Panc1 (cell line): ENCODE measurements at regions not wholly inside any gene's neighbourhood (a gene's known extent, or its start where the extent isn't known, plus 50 kb on each side); places are given as distances from the start of the nearest gene placed in this dataset.

ENCODE experiments used
- ATAC-seq: fragments of 200-7000 bp; cut with Tn5 transposase; 2 replicates; pipeline ENCODE4 v1.9.1; 2020; ENCODE audit warnings: mild to moderate bottlenecking, moderate library complexity
- BruUV-seq: library from RNA; stranded (reverse); fragments of 400-500 nt; replicated peaks from 2 replicates; lab custom pipeline; 2021; lab: Mats Ljungman, UMichigan
- CTCF ChIA-PET: fragments of 300-600 bp; sonication (Branson Sonifier 250); formaldehyde crosslinking; loops from one replicate; lab custom pipeline; 2022; ENCODE audit warnings: antibody characterized with exemption; lab: Charles Lee
- POLR2A ChIA-PET: fragments of 300-600 bp; sonication (Branson Sonifier 250); formaldehyde crosslinking; loops from one replicate; lab custom pipeline; 2022; ENCODE audit warnings: antibody characterized with exemption; lab: Charles Lee
- DNase-seq: peaks from one replicate; pipeline ENCODE4 v3.0.0-alpha.2; 2010; ENCODE audit warnings: low read depth, low spot score
- H3K27ac ChIP-seq: 2 replicates; pipeline ENCODE4 v1.5.1; 2011; ENCODE audit warnings: mild to moderate bottlenecking, low read length, inconsistent platforms
- H3K27me3 ChIP-seq: fragments of 200-500 bp; sonication (Bioruptor generic); 2 replicates; pipeline ENCODE4 v1.6.0; 2014; ENCODE audit warnings: low read length, inconsistent platforms; ENCODE audit not compliant: control insufficient read depth, insufficient read depth
- H3K36me3 ChIP-seq: fragments of 200-500 bp; sonication (Bioruptor generic); 2 replicates; pipeline ENCODE4 v1.5.1; 2014; ENCODE audit warnings: inconsistent platforms, mild to moderate bottlenecking, low read length, moderate library complexity; ENCODE audit not compliant: control insufficient read depth, insufficient read depth
- H3K4me1 ChIP-seq: 2 replicates; pipeline ENCODE4 v1.5.1; 2011; ENCODE audit warnings: inconsistent platforms, mild to moderate bottlenecking, low read length, moderate library complexity; ENCODE audit not compliant: control insufficient read depth, insufficient read depth
- H3K4me3 ChIP-seq, 2 experiments: 2 replicates each; pipeline ENCODE4 v1.5.1; 2011 to 2012; ENCODE audit warnings: low read depth in 2 of 2, low read length in 2 of 2, mild to moderate bottlenecking in 2 of 2, inconsistent platforms in 1 of 2, moderate library complexity in 1 of 2
- H3K9me3 ChIP-seq: fragments of 200-500 bp; sonication (Bioruptor generic); 2 replicates; pipeline ENCODE4 v1.5.1; 2014; ENCODE audit warnings: low read depth, mild to moderate bottlenecking, inconsistent platforms, low read length, moderate library complexity; ENCODE audit not compliant: control insufficient read depth, insufficient read depth
- CTCF ChIP-seq: fragments of 450-650 bp; IDR thresholded peaks from 2 replicates; pipeline ENCODE4 v1.5.1; 2017; ENCODE audit warnings: mild to moderate bottlenecking
- POLR2AphosphoS5 ChIP-seq: IDR thresholded peaks from 2 replicates; pipeline ENCODE4 v1.6.1; 2012; ENCODE audit warnings: mild to moderate bottlenecking, low read depth, low read length, moderate library complexity
- REST ChIP-seq, 2 experiments: IDR thresholded peaks; 2 replicates each; pipeline ENCODE4 v1.6.1; 2011 to 2012; ENCODE audit warnings: low read depth in 2 of 2, control low read depth in 1 of 2, low read length in 1 of 2, mild to moderate bottlenecking in 1 of 2, moderate library complexity in 1 of 2; ENCODE audit not compliant: insufficient read depth in 1 of 2
- SIN3A ChIP-seq: IDR thresholded peaks from 2 replicates; pipeline ENCODE4 v1.6.1; 2012; ENCODE audit warnings: low read depth, mild to moderate bottlenecking, low read length, moderate library complexity, borderline replicate concordance; ENCODE audit not compliant: insufficient read depth
- TCF7L2 ChIP-seq: IDR thresholded peaks from 2 replicates; pipeline ENCODE4 v1.6.1; 2011; ENCODE audit warnings: mild to moderate bottlenecking, low read depth, low read length, inconsistent platforms
- in situ Hi-C: cut with HindIII; loops from 2 replicates; pipeline ENCODE4 v1.10.0; 2016; ENCODE audit warnings: low sequenced_read_pairs, low pct_unique_long_range_greater_than_20kb
- intact Hi-C: fragments of 100-400 bp; cut with micrococcal nuclease; formaldehyde crosslinking; loops from one replicate; pipeline ENCODE4 v1.10.0; 2022; ENCODE audit not compliant: unreplicated experiment

GRCh38 chr3:177527182-177527581, 329.9 kb upstream of the TBL1XR1 start:
- in situ Hi-C loops (no loop called here), intact Hi-C loops (no loop called here)
- Histone ChIP-seq H3K4me1 (no peaks in the 10 kb centered on the region), H3K27me3 (no peaks in the 10 kb centered on the region), H3K9me3 (no peaks in the 10 kb centered on the region), H3K27ac (no peak overlapping the region), H3K4me3 (no peak overlapping the region), H3K36me3 (no peaks in the 10 kb centered on the region)
- POLR2A ChIA-PET, result no interaction called here
- no peak for ATAC-seq
- CTCF ChIA-PET, result no interaction called here
- TF ChIP-seq SIN3A, result no peak
- TF ChIP-seq REST (IDR thresholded peaks at IDR 0.05; ENCODE audit: insufficient read depth in 1 of 2, low read depth in 2 of 2, low read length in 1 of 2), result no peak
- TF ChIP-seq CTCF, result no peak
- no peak for TF ChIP-seq POLR2AphosphoS5
- no peak for TF ChIP-seq TCF7L2
- BruUV-seq, result no TSS peak
- DNase-seq, result no peak

- H3K4me1 ChIP-seq, result no peaks in the 10 kb centered on the region
- H3K4me3 ChIP-seq, result no peak overlapping the region
- no TSS peak for BruUV-seq
- no peaks in the 10 kb centered on the region for H3K36me3 ChIP-seq
- H3K9me3 ChIP-seq, result no peaks in the 10 kb centered on the region
- DNase-seq, result no peak
- intact Hi-C loops (no loop called here), in situ Hi-C loops (no loop called here)
- H3K27ac ChIP-seq, result peak overlapping the region; percentile 21; the same call in 1 of the 2 replicates
- TF ChIP-seq SIN3A, result no peak
- H3K27me3 ChIP-seq, result no peaks in the 10 kb centered on the region
- ChIA-PET POLR2A (no interaction called here), CTCF (no interaction called here)
- no peak for ATAC-seq
These were observed 331.2 kb upstream of the TBL1XR1 start for GRCh38 chr3:177528306-177529070.

- Histone ChIP-seq H3K4me1 (no peaks in the 10 kb centered on the region), H3K36me3 (no peaks in the 10 kb centered on the region), H3K4me3 (no peak overlapping the region), H3K27me3 (no peaks in the 10 kb centered on the region), H3K9me3 (no peaks in the 10 kb centered on the region), H3K27ac (peak overlapping the region; percentile 21; the same call in 1 of the 2 replicates)
- ChIA-PET CTCF (no interaction called here), POLR2A (no interaction called here)
- intact Hi-C loops, result no loop called here
- in situ Hi-C loops, result no loop called here
- ATAC-seq (no peak), DNase-seq (no peak)
- BruUV-seq, result no TSS peak
- TF ChIP-seq TCF7L2, result no peak
- no peak for TF ChIP-seq SIN3A
- no peak for TF ChIP-seq CTCF
- no peak for TF ChIP-seq REST (IDR thresholded peaks at IDR 0.05; ENCODE audit: insufficient read depth in 1 of 2, low read depth in 2 of 2, low read length in 1 of 2)
- TF ChIP-seq POLR2AphosphoS5, result no peak
These were observed 331.8 kb upstream of the TBL1XR1 start for GRCh38 chr3:177529071-177529550.
